Breast epithelium (tissue), 4 donors: ENCODE measurements at regions not wholly inside any gene's neighbourhood (a gene's known extent, or its start where the extent isn't known, plus 50 kb on each side); places are given as distances from the start of the nearest gene placed in this dataset.

ENCODE experiments used
- DNase-seq, 2 donors: peaks; one replicate each; pipeline ENCODE4 v3.0.0-alpha.2; 2019; ENCODE audit warnings: low spot score in 2 of 2
- H3K27ac ChIP-seq, 2 donors: fragments of 200-600 bp; sonication (generic) in 1 of 2; one replicate each; pipeline ENCODE4 v1.5.1; 2016 to 2019; ENCODE audit warnings: mild to moderate bottlenecking in 1 of 2
- H3K27me3 ChIP-seq, 2 donors: fragments of 200-600 bp; sonication (generic) in 1 of 2; one replicate each; pipeline versions ENCODE4 v1.5.1 to v1.6.0; 2017 to 2019; ENCODE audit warnings: control low read depth in 1 of 2, mild to moderate bottlenecking in 1 of 2
- H3K36me3 ChIP-seq: fragments of 200-600 bp; one replicate; pipeline ENCODE4 v1.5.1; 2019
- H3K4me1 ChIP-seq, 2 donors: fragments of 200-600 bp; sonication (generic); one replicate each; pipeline ENCODE4 v1.5.1; 2016 to 2019; ENCODE audit warnings: control low read depth in 1 of 2
- H3K4me3 ChIP-seq, 3 donors: fragments of 200-600 bp; sonication (generic); 1 replicate in 2 of 3; 2 replicates in 1 of 3; pipeline ENCODE4 v1.5.1; 2016 to 2019; ENCODE audit warnings: mild to moderate bottlenecking in 3 of 3, moderate library complexity in 2 of 3
- H3K9me3 ChIP-seq, 2 donors: fragments of 200-600 bp; sonication (generic) in 1 of 2; one replicate each; pipeline ENCODE4 v1.5.1; 2016 to 2019; ENCODE audit warnings: control low read depth in 1 of 2
- CTCF ChIP-seq, 3 donors: fragments of 450-650 bp; IDR thresholded peaks; one replicate each; pipeline ENCODE4 v1.5.1; 2016 to 2017; ENCODE audit warnings: antibody characterized with exemption in 3 of 3, mild to moderate bottlenecking in 3 of 3, moderate library complexity in 3 of 3
- POLR2A ChIP-seq: fragments of 450-650 bp; IDR thresholded peaks from one replicate; pipeline ENCODE4 v1.6.1; 2016; ENCODE audit warnings: antibody characterized with exemption, mild to moderate bottlenecking, moderate library complexity
- POLR2AphosphoS5 ChIP-seq, 3 donors: sonication (generic); formaldehyde crosslinking; IDR thresholded peaks; one replicate each; pipeline ENCODE4 v1.6.1; 2017; ENCODE audit warnings: antibody characterized with exemption in 3 of 3
- intact Hi-C: fragments of 100-400 bp; cut with DNase I; formaldehyde crosslinking; loops from one replicate; pipeline ENCODE4 v1.15.1; 2023; ENCODE audit warnings: low total_unique reads

GRCh38 chr3:71968544-71968943 is 183.6 kb upstream of the PROK2 start:
- H3K4me3 ChIP-seq = no peak overlapping the region
- TF ChIP-seq POLR2AphosphoS5 (IDR thresholded peaks at IDR 0.05) (no peak), POLR2A (no peak), CTCF (IDR thresholded peaks at IDR 0.05) (no peak)
- intact Hi-C loops = no loop called here
- DNase-seq = no peak
- no peaks in the 10 kb centered on the region for H3K9me3 ChIP-seq
- no peaks in the 10 kb centered on the region for H3K4me1 ChIP-seq
- H3K27me3 ChIP-seq = peaks cover 0 to 6% of the 10 kb centered on the region in 2 donors
- no peaks in the 10 kb centered on the region for H3K36me3 ChIP-seq
- no peak overlapping the region for H3K27ac ChIP-seq

GRCh38 chr3:71966185-71966584 is 181.2 kb upstream of the PROK2 start:
- no peaks in the 10 kb centered on the region for H3K9me3 ChIP-seq
- no peak overlapping the region for H3K4me3 ChIP-seq
- H3K36me3 ChIP-seq = no peaks in the 10 kb centered on the region
- no peak for DNase-seq
- H3K4me1 ChIP-seq = no peaks in the 10 kb centered on the region
- intact Hi-C loops = no loop called here
- TF ChIP-seq POLR2AphosphoS5 (IDR thresholded peaks at IDR 0.05) = no peak
- TF ChIP-seq POLR2A = no peak
- no peak for TF ChIP-seq CTCF (IDR thresholded peaks at IDR 0.05)
- peaks cover 0 to 6% of the 10 kb centered on the region in 2 donors for H3K27me3 ChIP-seq
- H3K27ac ChIP-seq = no peak overlapping the region

DNA sequence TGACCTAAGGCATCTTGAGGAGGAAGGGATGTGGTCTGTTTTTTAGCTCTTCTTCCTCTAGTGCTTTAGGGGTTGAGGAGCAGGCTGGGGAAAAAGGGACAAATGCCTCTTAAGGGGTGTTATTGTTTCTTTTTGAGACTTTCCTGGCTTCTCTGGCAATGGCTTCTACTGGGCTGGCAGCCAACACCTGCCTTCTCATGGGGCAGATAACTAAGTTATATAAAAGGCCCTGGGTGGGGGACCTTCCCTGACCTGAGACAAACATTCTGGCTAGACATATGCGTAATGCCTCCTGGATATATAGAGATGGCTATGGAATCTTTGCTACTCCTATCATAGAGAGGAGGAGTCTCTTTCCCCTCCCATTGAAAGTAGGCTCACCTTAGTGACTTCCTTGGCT is 179.2 kb upstream of the PROK2 start:
- intact Hi-C loops = no loop called here
- Histone ChIP-seq H3K4me1 (no peaks in the 10 kb centered on the region), H3K9me3 (no peaks in the 10 kb centered on the region), H3K27me3 (peaks cover 0 to 6% of the 10 kb centered on the region in 2 donors), H3K27ac (no peak overlapping the region), H3K4me3 (no peak overlapping the region), H3K36me3 (no peaks in the 10 kb centered on the region)
- DNase-seq = no peak
- no peak for TF ChIP-seq POLR2A

DNA sequence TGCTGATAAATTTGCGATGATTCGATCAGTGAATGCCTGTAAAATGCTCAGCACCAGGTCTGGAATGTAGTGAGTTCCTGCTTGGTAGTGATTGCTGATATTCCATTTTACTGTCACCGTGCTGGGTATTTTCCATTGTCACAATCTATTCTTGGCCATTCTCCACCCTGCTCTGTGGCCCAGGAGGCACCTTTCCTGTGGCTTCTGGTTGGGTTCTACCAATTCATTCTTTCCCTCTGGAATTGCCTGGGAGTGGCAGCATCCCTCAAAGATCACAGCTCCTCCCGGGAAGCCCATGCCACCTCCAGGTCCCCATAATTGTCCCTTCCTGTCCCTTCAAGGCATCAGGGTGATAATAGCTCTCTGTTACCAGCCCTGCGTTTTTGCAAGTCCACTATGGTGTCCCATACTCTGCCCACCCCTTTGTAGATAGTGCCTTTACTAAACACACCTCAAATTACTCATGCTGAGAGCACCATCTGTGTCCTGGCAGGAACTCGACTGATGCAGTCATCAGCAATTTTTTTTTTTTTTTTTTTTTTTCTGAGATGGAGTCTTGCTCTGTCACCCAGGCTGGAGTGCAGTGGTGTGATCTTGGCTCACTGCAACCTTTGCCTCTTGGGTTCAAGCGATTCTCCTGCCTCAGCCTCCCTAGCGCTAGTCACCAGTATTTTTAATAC is 177.8 kb upstream of the PROK2 start:
- Histone ChIP-seq H3K27ac (no peak overlapping the region), H3K36me3 (no peaks in the 10 kb centered on the region), H3K9me3 (no peaks in the 10 kb centered on the region), H3K27me3 (no peaks in the 10 kb centered on the region), H3K4me1 (no peaks in the 10 kb centered on the region), H3K4me3 (no peak overlapping the region)
- TF ChIP-seq POLR2AphosphoS5 (IDR thresholded peaks at IDR 0.05) (no peak), CTCF (IDR thresholded peaks at IDR 0.05) (no peak), POLR2A (no peak)
- no peak for DNase-seq
- intact Hi-C loops = no loop called here

- no peaks in the 10 kb centered on the region for H3K4me1 ChIP-seq
Measured at GRCh38 chr3:71961891-71962290, 176.9 kb upstream of the PROK2 start.

DNA sequence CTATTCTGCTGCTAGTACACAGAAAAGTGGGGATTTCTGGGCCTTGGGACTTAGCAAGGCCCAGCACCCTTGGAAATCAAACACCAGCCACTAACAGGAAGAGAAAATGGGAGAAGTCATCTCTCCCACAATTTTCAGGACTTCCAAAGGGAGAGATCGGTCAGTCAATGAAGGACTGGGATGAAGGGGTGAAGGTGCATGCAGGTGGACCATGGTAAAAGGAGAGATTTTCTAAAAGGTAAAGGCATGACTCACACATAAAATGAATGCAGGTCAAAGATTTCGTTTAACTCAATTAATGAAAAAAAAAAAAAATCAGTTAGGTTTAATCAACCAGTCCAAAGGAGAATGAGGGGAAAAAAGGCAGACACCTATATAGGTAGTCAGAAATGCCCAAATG is 176.4 kb upstream of the PROK2 start:
- intact Hi-C loops = no loop called here
- H3K27me3 ChIP-seq = no peaks in the 10 kb centered on the region

More at GRCh38 chr3:71961891-71962290, 176.9 kb upstream of the PROK2 start:
- no peaks in the 10 kb centered on the region for H3K9me3 ChIP-seq
- intact Hi-C loops = no loop called here
- DNase-seq = no peak
- H3K27ac ChIP-seq = no peak overlapping the region
- no peak for TF ChIP-seq POLR2AphosphoS5 (IDR thresholded peaks at IDR 0.05)
- H3K36me3 ChIP-seq = no peaks in the 10 kb centered on the region
- H3K4me3 ChIP-seq = no peak overlapping the region
- H3K27me3 ChIP-seq = no peaks in the 10 kb centered on the region

More for the DNA sequence above, 176.4 kb upstream of the PROK2 start:
- H3K9me3 ChIP-seq = no peaks in the 10 kb centered on the region
- no peak for DNase-seq
- H3K36me3 ChIP-seq = no peaks in the 10 kb centered on the region
- H3K4me3 ChIP-seq = no peak overlapping the region
- TF ChIP-seq POLR2AphosphoS5 (IDR thresholded peaks at IDR 0.05) (no peak), CTCF (IDR thresholded peaks at IDR 0.05) (no peak), POLR2A (no peak)
- no peaks in the 10 kb centered on the region for H3K4me1 ChIP-seq
- no peak overlapping the region for H3K27ac ChIP-seq
